HFF-Myc (cell line): ENCODE measurements at regions not wholly inside any gene's neighbourhood (a gene's known extent, or its start where the extent isn't known, plus 50 kb on each side); places are given as distances from the start of the nearest gene placed in this dataset.

Experiments
- DNase-seq: peaks from one replicate; pipeline ENCODE4 v3.0.0-alpha.2; 2011; ENCODE audit warnings: low read depth; ENCODE audit errors: extremely low read depth
- H3K4me3 ChIP-seq: replicated peaks from 2 replicates; pipeline ENCODE4 v1.5.1; 2011; ENCODE audit warnings: low read depth, mild to moderate bottlenecking, control low read depth, low read length
- CTCF ChIP-seq: IDR thresholded peaks from 2 replicates; pipeline ENCODE4 v1.5.1; 2012; ENCODE audit warnings: mild to moderate bottlenecking, low read depth, low read length, control low read depth; ENCODE audit errors: missing control alignments

- no peak for DNase-seq
- H3K4me3 ChIP-seq: no peak overlapping the region
- no peak for TF ChIP-seq CTCF
These were observed 97.5 kb upstream of the MDM1 start for GRCh38 chr12:68429696-68430095.

DNA sequence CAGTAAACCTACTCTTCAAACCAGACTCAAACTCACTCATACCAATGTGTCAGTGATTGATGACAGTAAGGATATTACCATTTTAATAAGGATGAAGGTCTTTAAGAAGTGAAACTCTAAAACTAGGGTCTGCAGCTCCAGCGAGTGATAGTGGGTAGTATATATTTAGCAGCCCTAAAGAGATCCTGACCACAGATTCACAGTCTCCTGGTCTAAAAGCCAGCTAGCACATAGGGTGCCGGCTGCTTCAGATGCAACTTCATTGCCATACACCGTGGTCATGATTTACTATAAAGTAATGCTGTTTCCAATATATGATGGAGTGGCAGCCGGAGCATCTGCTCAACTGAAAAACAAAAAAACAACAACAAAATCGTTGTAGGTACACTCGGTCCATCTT lies 99.6 kb upstream of the MDM1 start:
- TF ChIP-seq CTCF: no peak
- no peak overlapping the region for H3K4me3 ChIP-seq

DNA sequence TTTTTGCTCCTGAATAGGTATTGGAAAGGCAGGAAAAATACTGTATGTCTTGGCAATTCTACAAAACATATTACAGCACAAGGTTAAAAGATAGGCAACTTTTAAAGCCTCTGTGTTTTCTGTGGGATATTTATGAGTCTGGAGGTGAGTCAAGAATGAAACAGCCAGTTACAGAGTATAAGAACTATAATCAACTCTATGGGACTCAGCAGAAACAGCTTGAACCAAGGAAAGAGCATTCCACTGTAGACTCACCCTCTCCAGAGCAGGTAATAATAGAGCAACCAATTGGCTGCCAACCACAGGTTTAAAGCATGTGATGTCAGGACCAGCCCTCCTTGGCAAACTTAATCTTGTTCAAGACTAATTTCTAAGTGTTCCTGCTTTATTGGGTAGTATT lies 100.5 kb upstream of the MDM1 start:
- no peak for DNase-seq
- no peak for TF ChIP-seq CTCF
- no peak overlapping the region for H3K4me3 ChIP-seq

More for the DNA sequence above, 99.6 kb upstream of the MDM1 start:
- DNase-seq: no peak

DNA sequence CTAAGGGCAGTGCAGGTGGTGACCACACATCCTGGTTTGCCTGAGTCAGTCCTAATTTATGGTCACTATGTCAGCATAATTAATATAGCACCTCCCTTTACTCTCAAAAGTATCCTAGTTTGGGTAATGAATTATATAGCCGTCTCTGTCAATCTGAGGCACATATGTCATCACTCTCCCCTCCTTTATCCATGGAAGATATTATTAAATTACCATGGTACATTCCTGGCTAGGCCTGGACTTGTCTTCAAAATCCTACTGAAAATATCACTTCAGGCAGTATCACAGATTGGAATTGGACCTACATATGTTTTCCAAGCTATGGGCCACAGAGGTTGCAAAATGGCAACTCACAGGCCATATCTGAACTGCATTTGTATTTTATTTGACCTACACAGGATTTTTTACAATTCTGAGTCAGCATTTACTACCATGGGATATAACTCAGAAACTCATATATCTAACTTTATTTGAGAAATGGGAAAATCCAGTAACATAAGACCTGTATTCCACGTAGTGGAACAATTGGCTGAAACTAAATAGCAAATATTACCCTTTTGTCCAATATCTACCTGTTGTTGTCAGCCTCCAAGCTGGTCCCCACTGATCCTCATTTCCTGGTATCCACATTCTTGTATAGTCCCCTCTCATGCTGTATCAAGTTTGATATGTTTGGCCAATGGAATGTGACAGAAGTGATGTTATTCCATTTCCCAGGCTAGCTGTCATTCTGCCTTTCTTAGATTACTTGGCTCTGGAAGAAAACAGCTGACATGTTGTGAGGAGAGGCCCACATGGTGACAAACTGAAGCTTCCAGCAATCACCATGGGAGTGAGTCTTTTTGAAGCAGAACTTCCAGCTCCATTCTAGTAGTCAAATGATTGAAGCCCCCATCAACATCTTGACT lies 102.5 kb upstream of the MDM1 start:
- no peak overlapping the region for H3K4me3 ChIP-seq
- no peak for TF ChIP-seq CTCF
- no peak for DNase-seq

GRCh38 chr12:68435299-68435637 lies 103.1 kb upstream of the MDM1 start:
- TF ChIP-seq CTCF: no peak
- DNase-seq: no peak
- H3K4me3 ChIP-seq: no peak overlapping the region

DNA sequence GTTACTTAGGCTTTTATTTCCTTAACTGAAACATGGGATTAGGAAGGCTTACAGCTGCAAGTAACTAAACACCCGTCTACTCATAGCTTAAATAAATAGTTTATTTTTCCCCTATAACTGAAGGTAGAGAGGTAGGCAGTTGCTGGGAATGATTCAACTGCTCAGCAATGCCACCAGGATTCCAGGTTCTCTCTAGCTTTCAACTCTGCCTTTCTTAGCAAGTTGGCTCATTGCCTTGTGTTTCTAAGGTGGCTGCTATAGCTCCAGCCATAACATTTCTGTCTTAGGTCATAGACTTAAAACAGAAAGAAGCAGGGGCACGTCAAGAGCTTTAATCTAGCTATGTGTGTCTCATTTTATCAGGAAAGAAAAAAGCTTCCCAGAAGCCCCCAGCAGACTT lies 103.7 kb upstream of the MDM1 start:
- no peak overlapping the region for H3K4me3 ChIP-seq
- TF ChIP-seq CTCF: no peak
- no peak for DNase-seq

- no peak for DNase-seq
- no peak overlapping the region for H3K4me3 ChIP-seq
- no peak for TF ChIP-seq CTCF
These were observed 106.4 kb upstream of the MDM1 start for GRCh38 chr12:68438601-68439000.
